H9 (cell line): ENCODE measurements at regions not wholly inside any gene's neighbourhood (a gene's known extent, or its start where the extent isn't known, plus 50 kb on each side); places are given as distances from the start of the nearest gene placed in this dataset.

ENCODE experiments used
- DNase-seq: peaks from one replicate; pipeline ENCODE4 v3.0.0-alpha.2; 2017
- H2AFZ ChIP-seq: one replicate; pipeline ENCODE4 v1.6.1; 2013; ENCODE audit warnings: mild to moderate bottlenecking, low read length, control low read depth, moderate library complexity
- H2AK5ac ChIP-seq: 2 replicates; pipeline ENCODE4 v1.6.1; 2013; ENCODE audit warnings: low read length, control low read depth, mixed read lengths; ENCODE audit not compliant: insufficient read length
- H2BK120ac ChIP-seq: one replicate; pipeline ENCODE4 v1.6.1; 2013; ENCODE audit warnings: low read depth, mild to moderate bottlenecking, low read length, control low read depth, inconsistent platforms; ENCODE audit not compliant: poor library complexity, severe bottlenecking
- H2BK12ac ChIP-seq: 2 replicates; pipeline ENCODE4 v1.6.1; 2013; ENCODE audit warnings: low read length, control low read depth, mixed read lengths, low read depth; ENCODE audit not compliant: insufficient read length
- H2BK15ac ChIP-seq: 2 replicates; pipeline ENCODE4 v1.6.1; 2013; ENCODE audit warnings: low read depth, low read length, control low read depth
- H2BK20ac ChIP-seq: one replicate; pipeline ENCODE4 v1.6.1; 2013; ENCODE audit warnings: low read depth, mild to moderate bottlenecking, low read length, control low read depth, inconsistent platforms; ENCODE audit not compliant: poor library complexity, severe bottlenecking
- H2BK5ac ChIP-seq: 2 replicates; pipeline ENCODE4 v1.6.1; 2013; ENCODE audit warnings: low read length, control low read depth, mixed read lengths; ENCODE audit not compliant: insufficient read length
- H3K14ac ChIP-seq: 2 replicates; pipeline ENCODE4 v1.6.1; 2013; ENCODE audit warnings: low read length, control low read depth; ENCODE audit not compliant: insufficient read depth
- H3K18ac ChIP-seq: 2 replicates; pipeline ENCODE4 v1.6.1; 2013; ENCODE audit warnings: low read depth, mild to moderate bottlenecking, mixed read lengths, low read length, control low read depth; ENCODE audit not compliant: insufficient read length
- H3K23ac ChIP-seq: 2 replicates; pipeline ENCODE4 v1.6.1; 2013; ENCODE audit warnings: low read length, control low read depth, mixed read lengths, low read depth; ENCODE audit not compliant: insufficient read length
- H3K23me2 ChIP-seq: 2 replicates; pipeline ENCODE4 v1.6.1; 2013; ENCODE audit warnings: low read depth, mild to moderate bottlenecking, mixed read lengths, low read length, control low read depth; ENCODE audit not compliant: insufficient read length, poor library complexity, severe bottlenecking
- H3K27ac ChIP-seq: 2 replicates; pipeline ENCODE4 v1.5.1; 2013; ENCODE audit warnings: low read length, control low read depth, mixed read lengths, low read depth; ENCODE audit not compliant: insufficient read length
- H3K27me3 ChIP-seq: 2 replicates; pipeline ENCODE4 v1.6.1; 2013; ENCODE audit warnings: low read length, control low read depth, inconsistent platforms; ENCODE audit not compliant: insufficient read depth
- H3K4ac ChIP-seq: 2 replicates; pipeline ENCODE4 v1.6.1; 2013; ENCODE audit warnings: low read depth, mild to moderate bottlenecking, control low read depth, inconsistent platforms, low read length, moderate library complexity
- H3K4me1 ChIP-seq: 2 replicates; pipeline ENCODE4 v1.6.1; 2013; ENCODE audit warnings: low read length, control low read depth, inconsistent platforms; ENCODE audit not compliant: insufficient read depth
- H3K4me2 ChIP-seq: 2 replicates; pipeline ENCODE4 v1.6.1; 2013; ENCODE audit warnings: low read length, control low read depth, mixed read lengths; ENCODE audit not compliant: insufficient read length, insufficient read depth
- H3K56ac ChIP-seq: 2 replicates; pipeline ENCODE4 v1.6.1; 2013; ENCODE audit warnings: low read depth, mild to moderate bottlenecking, mixed read lengths, low read length, control low read depth; ENCODE audit not compliant: insufficient read length
- H3K79me1 ChIP-seq: 2 replicates; pipeline ENCODE4 v1.6.1; 2013; ENCODE audit warnings: low read depth, mild to moderate bottlenecking, moderate library complexity, low read length, control low read depth, inconsistent platforms; ENCODE audit not compliant: insufficient read depth, poor library complexity, severe bottlenecking
- H3K79me2 ChIP-seq: 2 replicates; pipeline ENCODE4 v1.6.1; 2013; ENCODE audit warnings: low read length, control low read depth, inconsistent platforms; ENCODE audit not compliant: insufficient read depth
- H3K9ac ChIP-seq: 2 replicates; pipeline ENCODE4 v1.6.1; 2013; ENCODE audit warnings: low read length, control low read depth, mixed read lengths; ENCODE audit not compliant: insufficient read length; ENCODE audit errors: extremely low read depth
- H3K9me3 ChIP-seq: one replicate; pipeline ENCODE4 v1.6.1; 2013; ENCODE audit warnings: low read depth, low read length, inconsistent platforms; ENCODE audit not compliant: control insufficient read depth
- H3T11ph ChIP-seq: one replicate; pipeline ENCODE4 v1.6.1; 2013; ENCODE audit warnings: mild to moderate bottlenecking, low read length, control low read depth, inconsistent platforms
- H4K20me1 ChIP-seq: one replicate; pipeline ENCODE4 v1.6.1; 2013; ENCODE audit not compliant: control insufficient read depth, insufficient read length, insufficient read depth
- H4K5ac ChIP-seq: 2 replicates; pipeline ENCODE4 v1.6.1; 2013; ENCODE audit warnings: low read depth, mild to moderate bottlenecking, mixed read lengths, low read length, control low read depth; ENCODE audit not compliant: insufficient read length
- H4K8ac ChIP-seq: replicated peaks from 2 replicates; pipeline ENCODE4 v1.6.1; 2013; ENCODE audit warnings: low read length, control low read depth, mixed read lengths, low read depth; ENCODE audit not compliant: insufficient read length
- H4K91ac ChIP-seq: 2 replicates; pipeline ENCODE4 v1.6.1; 2013; ENCODE audit warnings: low read depth, mild to moderate bottlenecking, moderate library complexity, mixed read lengths, low read length, control low read depth; ENCODE audit not compliant: insufficient read length
- H3K27ac Mint-ChIP-seq, 3 experiments: 2 replicates in 2 of 3; 3 replicates in 1 of 3; pipeline ENCODE4 v1.8.0; 2020 to 2021; ENCODE audit warnings: mixed read lengths in 3 of 3, mild to moderate bottlenecking in 1 of 3, moderate library complexity in 1 of 3
- H3K27me3 Mint-ChIP-seq: 2 replicates; pipeline ENCODE4 v1.8.0; 2021; ENCODE audit warnings: low read depth, mild to moderate bottlenecking, moderate library complexity, mixed read lengths
- H3K36me3 Mint-ChIP-seq, 3 experiments: 2 replicates in 2 of 3; 3 replicates in 1 of 3; pipeline ENCODE4 v1.8.0; 2020 to 2021; ENCODE audit warnings: low read depth in 3 of 3, mixed read lengths in 3 of 3; ENCODE audit not compliant: insufficient read depth in 1 of 3
- H3K4me1 Mint-ChIP-seq, 2 experiments: 2 replicates each; pipeline ENCODE4 v1.8.0; 2020; ENCODE audit warnings: mixed read lengths in 2 of 2
- H3K4me3 Mint-ChIP-seq, 2 experiments: 2 replicates in 1 of 2; 3 replicates in 1 of 2; pipeline ENCODE4 v1.8.0; 2020 to 2021; ENCODE audit warnings: mild to moderate bottlenecking in 2 of 2, mixed read lengths in 2 of 2, moderate library complexity in 1 of 2
- H3K9me3 Mint-ChIP-seq, 2 experiments: 2 replicates in 1 of 2; 3 replicates in 1 of 2; pipeline ENCODE4 v1.8.0; 2020; ENCODE audit warnings: mild to moderate bottlenecking in 2 of 2, mixed read lengths in 2 of 2, moderate library complexity in 1 of 2
- TF ChIP-seq, protein P1 (sequence below): fragments of 200-600 bp; sonication (generic); conservative IDR thresholded peaks from 3 replicates; pipeline ENCODE4 v1.8.0; 2021; ENCODE audit warnings: antibody characterized with exemption, mild to moderate bottlenecking

DNA sequence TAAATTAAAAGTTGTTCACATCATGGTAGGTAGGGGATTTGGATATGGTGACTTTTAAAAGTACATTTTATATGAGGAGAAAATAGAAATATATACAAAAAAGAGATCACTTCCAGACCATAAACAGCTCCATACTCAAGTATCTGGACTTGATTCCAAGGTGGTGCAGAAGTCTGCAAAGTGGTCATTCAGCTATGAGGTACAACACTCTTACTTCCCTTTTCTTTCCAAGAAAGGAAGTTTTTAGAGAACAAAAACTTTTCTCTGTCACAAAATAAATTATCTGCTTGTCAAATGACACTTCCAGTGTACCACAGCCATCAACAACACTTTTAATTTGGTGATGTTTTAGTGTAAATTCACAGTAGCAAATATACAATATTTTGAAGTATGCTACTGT, 1013.5 kb downstream of the GATA3 start:
- Histone ChIP-seq H3T11ph (no peak overlapping the region), H2BK20ac (no peak overlapping the region), H3K4ac (no peak overlapping the region), H2AK5ac (no peak overlapping the region), H3K9me3 (no peaks in the 10 kb centered on the region), H2AFZ (no peak overlapping the region), H3K4me1 (no peaks in the 10 kb centered on the region), H3K56ac (no peak overlapping the region), H3K4me2 (no peak overlapping the region), H3K9ac (no peak overlapping the region), H3K79me1 (no peaks in the 10 kb centered on the region), H3K27ac (no peak overlapping the region), H4K91ac (no peak overlapping the region), H2BK12ac (no peak overlapping the region), H3K79me2 (no peaks in the 10 kb centered on the region), H2BK5ac (no peak overlapping the region), H4K8ac (no peak overlapping the region), H3K23ac (no peak overlapping the region), H3K14ac (no peak overlapping the region), H2BK120ac (no peak overlapping the region), H4K5ac (no peak overlapping the region), H2BK15ac (no peak overlapping the region), H3K18ac (no peak overlapping the region), H3K27me3 (no peaks in the 10 kb centered on the region), H4K20me1 (no peaks in the 10 kb centered on the region), H3K23me2 (no peaks in the 10 kb centered on the region)
- Mint-ChIP-seq H3K9me3 (no peaks in the 10 kb centered on the region), H3K36me3 (no peaks in the 10 kb centered on the region), H3K27ac (no peak overlapping the region), H3K4me1 (no peaks in the 10 kb centered on the region), H3K27me3 (no peaks in the 10 kb centered on the region), H3K4me3 (no peak overlapping the region)
- TF ChIP-seq, protein P1, sequence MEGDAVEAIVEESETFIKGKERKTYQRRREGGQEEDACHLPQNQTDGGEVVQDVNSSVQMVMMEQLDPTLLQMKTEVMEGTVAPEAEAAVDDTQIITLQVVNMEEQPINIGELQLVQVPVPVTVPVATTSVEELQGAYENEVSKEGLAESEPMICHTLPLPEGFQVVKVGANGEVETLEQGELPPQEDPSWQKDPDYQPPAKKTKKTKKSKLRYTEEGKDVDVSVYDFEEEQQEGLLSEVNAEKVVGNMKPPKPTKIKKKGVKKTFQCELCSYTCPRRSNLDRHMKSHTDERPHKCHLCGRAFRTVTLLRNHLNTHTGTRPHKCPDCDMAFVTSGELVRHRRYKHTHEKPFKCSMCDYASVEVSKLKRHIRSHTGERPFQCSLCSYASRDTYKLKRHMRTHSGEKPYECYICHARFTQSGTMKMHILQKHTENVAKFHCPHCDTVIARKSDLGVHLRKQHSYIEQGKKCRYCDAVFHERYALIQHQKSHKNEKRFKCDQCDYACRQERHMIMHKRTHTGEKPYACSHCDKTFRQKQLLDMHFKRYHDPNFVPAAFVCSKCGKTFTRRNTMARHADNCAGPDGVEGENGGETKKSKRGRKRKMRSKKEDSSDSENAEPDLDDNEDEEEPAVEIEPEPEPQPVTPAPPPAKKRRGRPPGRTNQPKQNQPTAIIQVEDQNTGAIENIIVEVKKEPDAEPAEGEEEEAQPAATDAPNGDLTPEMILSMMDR: no peak
- no peak for DNase-seq
